OCI-LY7 (cell line): ENCODE measurements at regions not wholly inside any gene's neighbourhood (a gene's known extent, or its start where the extent isn't known, plus 50 kb on each side); places are given as distances from the start of the nearest gene placed in this dataset.

Experiments used
- CTCF ChIP-seq: fragments of 200-600 bp; sonication (generic); conservative IDR thresholded peaks from 2 replicates; pipeline ENCODE4 v1.5.1; 2014; ENCODE audit warnings: mild to moderate bottlenecking, antibody characterized with exemption, low read length, moderate library complexity, mixed read lengths
- EZH2phosphoT487 ChIP-seq: fragments of 200-600 bp; sonication (generic); IDR thresholded peaks from 2 replicates; pipeline ENCODE4 v1.6.1; 2018; ENCODE audit warnings: low read depth, borderline replicate concordance, mild to moderate bottlenecking, mixed run types, antibody characterized with exemption, low read length, moderate library complexity, mixed read lengths

- TF ChIP-seq CTCF (no peak), EZH2phosphoT487 (no peak)
Measured at GRCh38 chr4:178671766-178672165, 1229.5 kb upstream of the AGA start.
